ENCODE measurements at regions not wholly inside any gene's neighbourhood (a gene's known extent, or its start where the extent isn't known, plus 50 kb on each side); places are given as distances from the start of the nearest gene placed in this dataset.

DNA sequence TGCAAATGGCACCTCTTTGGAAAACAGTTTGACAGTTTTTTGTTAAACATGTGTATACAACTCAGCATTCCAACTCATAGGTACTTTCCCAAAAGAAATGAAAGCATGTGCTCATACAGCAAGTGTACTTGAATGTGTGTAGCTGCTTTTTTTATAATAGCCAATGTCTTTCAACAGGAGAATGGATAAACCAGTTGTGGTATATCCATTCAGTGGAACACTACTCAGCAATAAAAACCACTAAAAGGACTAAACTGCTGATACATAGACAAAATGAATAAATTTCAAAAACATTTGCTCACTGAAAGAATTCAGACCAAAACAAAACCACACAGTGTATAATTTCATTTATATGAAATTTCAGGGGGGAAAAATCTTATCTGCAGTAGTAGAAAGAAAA is 267.3 kb downstream of the NR2F1-AS1 start:
- no peak for DNase-seq

DNA sequence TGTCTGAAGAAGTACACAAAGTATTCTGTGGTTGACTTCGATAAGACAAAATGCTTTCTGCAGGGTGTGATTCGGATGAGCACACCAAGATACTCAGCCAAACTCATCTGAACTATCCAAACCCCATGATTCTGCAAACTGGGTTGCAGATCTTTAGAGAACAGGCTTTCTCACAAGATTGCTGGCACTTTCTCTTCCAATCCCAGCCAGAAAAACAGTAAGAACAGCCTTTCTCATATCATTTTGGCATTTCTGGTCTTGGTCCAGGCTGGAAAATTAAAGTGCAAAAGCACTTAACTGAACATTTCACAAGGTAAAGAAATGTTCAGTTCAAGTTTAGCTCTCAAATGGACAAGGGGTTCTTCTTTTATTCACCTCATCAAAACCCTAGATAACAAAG is 269.1 kb downstream of the NR2F1-AS1 start:
- no peak for DNase-seq

DNA sequence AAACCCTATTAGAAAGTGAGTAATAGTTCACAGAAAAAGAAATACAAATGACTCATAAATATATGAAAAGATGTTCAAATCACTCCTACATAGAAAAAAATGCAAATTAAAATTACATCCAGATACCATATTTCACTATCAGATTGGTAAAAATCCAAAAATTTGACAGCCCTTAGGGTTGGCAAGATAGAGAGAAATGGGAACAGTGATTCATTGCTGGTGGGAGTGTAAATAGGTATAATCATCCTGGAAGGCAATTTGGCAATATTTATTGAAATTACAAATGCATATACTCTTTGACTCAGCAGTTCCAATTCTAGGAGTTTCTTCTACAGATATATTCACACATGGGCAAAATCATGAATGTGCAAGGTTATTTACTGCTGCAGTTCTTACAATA is 273.5 kb downstream of the NR2F1-AS1 start:
- no peak for DNase-seq

DNA sequence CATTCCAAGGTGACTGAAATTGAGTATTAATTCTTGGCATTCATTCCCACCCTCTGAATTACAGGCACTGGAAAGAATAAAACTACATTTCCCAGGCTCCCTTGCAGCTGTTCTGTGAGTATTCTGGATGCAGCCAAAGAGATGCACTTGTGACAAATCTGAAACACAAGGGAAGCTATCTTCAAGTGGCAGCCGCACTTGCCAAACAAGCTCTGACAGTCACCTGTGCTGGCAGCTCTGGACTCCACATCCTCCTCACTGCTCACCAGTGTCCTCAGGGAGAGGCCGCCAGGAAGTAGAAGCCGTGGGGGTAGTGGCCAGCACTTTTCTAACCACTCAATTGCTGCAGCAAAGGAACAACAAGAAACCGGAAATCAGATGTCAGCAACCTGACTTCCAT is 275.0 kb downstream of the NR2F1-AS1 start:
- no peak for DNase-seq

DNA sequence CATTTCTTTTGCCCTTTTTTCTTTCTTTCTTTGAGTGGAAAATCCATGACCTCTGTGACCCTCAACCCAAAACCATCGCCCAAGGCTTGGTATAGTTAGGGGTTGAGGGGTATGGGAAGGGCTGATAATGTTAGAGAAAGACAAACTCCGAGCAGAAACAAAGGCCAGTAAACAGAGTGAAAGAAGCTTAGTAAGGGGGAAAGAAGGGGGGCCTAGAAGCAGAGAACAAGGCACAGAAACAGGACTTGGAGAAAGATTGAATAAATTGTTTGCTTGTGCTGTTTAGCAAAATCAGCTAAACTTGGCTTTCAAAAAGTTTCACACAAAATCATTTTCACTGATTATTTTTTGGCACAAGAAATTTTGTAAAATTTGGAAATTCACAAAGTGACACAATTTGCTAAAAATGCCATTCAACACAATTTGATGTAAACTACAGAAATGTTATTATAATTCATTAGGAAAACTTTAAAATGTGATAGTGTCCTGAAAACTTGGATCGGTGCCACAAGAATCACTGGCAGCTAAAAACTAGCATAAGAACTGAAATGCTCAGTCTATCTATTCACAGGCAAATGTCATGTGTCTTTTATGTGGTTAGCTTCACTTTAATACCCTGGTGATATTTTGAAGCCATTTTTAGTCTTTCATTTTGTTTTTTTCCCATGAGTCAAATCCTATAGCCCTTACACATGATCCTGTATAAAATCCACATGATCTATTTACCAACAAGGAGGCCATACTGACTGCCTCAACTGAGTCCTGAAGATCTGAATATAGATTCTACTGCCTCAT is 276.4 kb downstream of the NR2F1-AS1 start:
- DNase-seq: no peak

DNA sequence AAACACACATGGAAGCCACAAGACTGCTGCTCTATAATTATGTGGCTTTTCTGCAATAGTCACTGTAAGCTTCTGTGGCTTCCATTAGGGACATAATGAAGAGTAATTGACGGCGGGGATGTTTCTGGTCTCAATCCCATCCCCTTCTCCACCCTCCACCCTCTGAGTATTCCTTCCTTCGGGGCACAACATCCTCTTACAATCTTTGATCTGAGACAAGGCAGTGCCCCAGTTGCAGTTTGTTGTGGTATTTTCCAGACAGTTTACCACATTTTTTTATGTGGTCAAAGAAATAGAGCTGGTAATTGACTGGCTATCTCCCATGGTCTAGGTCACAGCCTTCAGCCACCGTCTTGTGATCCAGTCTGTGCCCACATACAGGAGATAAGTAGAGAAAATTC is 277.7 kb downstream of the NR2F1-AS1 start:
- DNase-seq: no peak

DNA sequence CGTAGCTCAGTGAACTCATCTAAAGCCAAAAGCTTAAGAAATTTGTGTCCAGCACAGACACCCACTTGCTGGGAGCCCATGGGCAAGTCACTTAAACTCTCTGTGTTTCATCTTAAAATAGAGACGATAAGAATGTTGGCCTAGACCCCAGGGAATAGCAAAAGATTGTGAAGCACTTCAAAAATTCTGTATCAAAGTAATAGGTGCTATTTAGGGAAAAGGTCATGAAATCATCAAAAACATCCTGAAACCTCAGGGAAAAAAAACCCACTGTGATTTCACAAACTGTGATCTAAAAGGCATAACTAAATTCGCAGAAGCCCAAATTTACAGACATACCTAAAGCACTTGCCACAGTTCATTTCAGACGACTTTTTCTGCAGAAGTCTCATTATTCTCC is 278.3 kb downstream of the NR2F1-AS1 start:
- no peak for DNase-seq

DNA sequence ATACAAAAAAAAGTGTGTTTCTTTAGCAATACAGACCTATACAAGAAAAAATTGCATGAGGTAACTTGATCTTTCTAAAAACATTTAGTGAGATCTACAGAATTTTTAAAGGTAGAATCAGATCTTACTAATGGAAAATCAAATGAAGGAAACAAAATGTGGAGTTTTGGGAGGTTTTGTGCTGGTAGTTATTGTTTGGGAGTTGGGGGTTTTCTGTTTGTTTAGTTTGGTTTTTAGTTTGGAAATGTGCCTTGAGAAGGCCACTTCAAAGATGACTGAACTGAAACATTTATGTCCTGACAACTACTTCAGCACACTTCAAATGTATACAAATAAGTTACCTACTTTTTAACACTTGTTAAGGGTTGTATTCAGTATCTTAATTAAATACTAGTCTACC is 280.1 kb downstream of the NR2F1-AS1 start:
- no peak for DNase-seq

DNA sequence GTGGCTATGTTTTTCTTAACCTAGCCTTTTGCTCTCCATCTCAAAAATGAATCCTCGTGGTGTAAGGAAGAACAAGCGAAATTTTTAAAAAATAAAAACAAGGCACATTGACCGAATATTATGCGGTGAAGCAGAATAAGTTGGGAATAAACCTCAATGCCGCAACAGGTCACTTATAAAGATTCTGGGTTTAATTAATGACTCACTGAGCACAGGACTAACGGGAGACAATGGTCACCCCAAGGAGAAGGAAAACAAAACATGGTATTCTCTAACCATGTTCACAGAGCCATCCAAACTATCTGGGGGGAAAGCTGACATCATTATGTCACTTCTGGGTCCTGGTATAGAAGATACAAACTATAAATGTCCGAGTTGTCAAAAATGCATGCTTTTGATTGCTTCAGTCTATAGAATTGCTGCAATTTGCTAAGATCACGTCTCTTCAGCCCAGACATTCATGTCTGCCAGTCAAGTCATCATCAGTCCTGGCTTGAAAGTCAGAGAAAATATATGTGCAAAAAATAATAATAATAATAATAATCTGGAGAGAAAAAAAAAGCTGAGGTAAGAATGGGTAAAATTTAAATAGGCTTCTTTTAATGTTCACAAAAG is 280.6 kb downstream of the NR2F1-AS1 start:
- DNase-seq: no peak

DNA sequence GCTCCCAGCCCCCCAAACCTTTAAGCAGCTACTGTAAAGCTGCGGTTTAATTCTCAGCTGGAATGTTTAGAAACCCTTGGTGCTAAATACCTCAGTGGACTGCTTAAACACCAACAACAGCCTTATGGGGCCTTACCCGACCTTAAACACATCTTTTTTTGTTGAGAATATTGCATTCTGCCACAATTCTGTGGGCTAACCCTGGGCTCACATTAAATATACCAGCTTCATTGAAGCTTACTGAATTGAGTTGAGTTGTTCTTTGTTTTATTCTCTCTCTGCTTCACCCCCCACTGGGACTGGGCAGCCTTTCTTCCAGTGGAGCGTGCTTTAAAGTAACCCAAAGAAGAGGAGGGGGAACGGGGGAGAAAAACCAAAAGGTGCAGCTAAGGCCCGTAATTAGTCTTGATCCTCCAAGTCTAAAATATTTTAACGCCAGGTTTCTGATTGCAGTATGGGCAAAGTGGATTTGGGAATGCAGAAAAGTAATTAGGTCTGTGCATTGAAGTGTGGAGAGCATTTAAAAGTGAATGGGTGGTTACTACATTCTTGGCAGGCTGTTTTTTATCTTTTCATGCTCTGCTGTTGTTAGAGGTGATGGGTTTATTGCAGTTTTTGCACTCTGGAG is 281.2 kb downstream of the NR2F1-AS1 start:
- no peak for DNase-seq

DNA sequence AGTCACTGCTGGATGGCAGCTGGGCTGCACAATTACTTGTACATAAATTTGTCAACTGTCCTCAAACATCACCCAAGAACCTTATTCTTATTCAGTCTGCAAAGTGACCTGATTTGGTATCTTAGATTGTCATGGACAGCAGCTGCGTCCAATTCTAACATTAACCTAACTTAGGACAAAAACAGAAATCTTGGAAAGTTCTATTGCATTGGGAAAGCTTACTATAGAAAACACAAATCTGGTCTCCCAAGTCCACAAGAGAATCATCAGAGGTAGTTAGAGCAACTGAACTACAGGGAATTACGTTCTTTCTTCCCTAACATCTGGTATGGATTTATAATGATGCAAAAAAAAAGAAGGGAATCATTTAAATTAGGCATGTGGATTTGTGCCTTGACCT is 283.9 kb downstream of the NR2F1-AS1 start:
- DNase-seq: no peak

DNA sequence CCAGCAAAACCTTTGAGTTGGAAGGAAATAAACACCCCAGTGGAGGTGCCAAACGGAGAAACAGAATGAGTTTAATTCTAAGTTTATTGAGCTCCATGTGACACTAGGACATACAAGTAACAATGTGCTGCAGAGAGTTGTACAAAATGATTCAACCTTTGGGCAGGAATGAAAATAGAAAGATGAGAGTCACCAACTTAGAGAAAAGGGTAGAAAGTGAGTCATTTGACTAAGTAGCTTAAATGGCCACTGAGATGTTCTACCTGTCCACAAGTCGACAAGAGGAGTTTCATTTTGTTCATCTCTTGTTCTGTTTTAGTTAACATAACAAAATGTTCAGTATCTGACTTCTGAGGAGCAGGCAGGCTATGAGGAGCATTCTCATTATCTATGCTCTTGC is 284.7 kb downstream of the NR2F1-AS1 start:
- no peak for DNase-seq

DNA sequence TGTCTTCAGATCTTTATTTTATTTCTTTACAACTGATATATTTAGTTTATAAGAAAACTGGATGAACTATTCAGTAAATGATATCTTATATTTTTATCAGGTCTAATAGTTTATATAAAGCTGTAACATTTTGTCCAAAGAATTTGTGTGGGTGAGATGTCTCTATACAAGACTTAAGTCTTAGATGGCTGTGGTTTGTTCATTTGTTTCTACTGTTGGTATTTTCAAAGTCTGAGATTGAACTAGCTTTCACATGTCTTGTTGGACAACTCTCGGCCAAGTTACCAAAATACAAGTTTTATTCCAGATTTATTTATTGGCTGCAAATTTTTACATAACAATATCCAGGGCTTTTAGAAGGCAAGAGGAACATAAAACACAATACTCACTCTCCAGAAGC is 286.0 kb downstream of the NR2F1-AS1 start:
- DNase-seq: no peak

DNA sequence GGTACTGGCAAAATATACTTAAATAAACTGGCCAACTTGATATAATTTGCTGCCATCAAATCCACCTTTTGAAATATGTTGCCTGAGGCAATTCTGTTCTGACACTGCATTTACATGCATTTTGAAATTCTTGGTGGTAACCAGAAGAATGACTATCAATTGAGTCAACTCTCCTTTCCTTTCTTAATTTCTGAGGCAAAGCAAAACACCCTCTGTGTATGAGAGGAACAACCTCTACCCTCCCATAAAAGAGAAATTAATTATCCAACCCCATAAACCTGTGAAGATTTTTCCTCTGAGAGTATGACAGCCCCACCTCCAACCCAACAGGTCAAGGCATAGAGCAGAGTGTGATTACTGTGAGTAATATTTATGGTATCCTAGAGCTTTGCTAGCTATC is 286.8 kb downstream of the NR2F1-AS1 start:
- DNase-seq: no peak

DNA sequence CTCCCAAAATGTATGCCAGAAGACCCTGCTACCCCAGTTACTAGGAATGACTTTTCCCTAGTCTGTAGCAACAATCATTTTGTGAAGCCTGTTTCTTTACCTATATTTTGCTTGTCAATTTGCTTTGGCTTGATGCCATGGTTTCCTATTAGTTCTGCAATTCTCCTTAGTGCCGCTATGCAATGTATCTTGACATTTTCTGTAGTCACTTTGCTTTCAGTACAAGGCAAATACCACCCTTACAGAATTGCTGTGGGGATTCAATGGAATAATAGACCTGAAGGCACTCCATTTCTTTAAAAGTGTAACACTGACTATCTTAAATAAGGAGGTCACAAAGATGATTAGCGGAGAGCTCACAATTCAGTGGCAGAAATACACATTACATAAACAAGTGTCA is 291.1 kb downstream of the NR2F1-AS1 start:
- DNase-seq: no peak

DNA sequence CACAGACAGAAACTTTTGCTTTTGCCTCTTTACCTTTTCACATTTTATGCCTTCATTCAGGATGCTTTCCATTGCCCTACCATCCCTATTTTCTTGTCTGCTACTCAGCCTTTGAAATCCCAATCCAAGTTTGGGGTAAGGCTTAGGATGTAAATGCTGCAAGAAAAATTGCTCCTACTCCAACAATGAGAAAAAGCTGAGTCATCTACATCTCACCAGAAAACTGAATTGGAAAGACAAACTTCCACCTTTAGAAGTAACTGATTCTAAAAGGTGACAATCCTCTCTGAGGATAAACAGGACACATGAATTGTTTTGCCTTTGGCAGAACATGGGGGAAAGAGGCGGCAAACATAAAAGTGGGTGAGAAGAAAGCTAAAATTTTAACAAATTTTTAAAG is 295.6 kb downstream of the NR2F1-AS1 start:
- no peak for DNase-seq

DNA sequence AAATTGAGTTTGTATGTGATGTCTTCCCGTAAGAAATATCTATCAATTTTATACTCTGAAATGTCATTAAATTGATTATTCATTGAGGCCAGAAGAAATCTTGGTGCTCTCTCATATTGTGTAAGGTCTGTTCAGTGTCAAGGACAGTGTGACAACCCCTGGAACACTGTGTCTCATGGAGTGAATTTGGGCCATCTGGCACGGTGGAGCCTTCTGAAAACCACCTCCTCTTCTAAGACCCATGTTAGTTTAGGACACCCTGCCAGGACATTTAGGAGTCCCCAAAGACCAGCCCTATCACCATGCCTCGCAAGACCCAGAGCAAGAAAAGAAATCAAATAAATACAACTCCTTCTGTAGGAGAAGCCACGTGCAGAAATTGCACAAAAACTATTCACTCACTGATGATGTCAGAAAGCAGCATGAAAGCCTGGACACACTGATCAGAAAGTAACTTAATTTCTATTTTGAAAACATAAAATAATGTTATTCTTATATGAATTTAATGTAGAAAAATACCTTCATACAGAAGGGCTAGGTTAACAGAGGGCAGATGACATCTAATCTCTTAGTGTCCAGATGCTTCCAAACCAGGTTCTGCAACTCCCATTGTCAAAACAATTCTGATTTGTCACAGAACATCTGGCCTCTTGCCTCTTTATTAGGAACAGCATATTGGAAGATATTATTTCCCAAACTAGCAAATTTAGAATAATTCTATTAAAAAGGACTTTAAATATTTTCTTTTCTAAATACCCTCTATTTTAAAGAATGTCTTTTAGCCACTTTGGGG is 298.8 kb downstream of the NR2F1-AS1 start:
- DNase-seq: no peak

DNA sequence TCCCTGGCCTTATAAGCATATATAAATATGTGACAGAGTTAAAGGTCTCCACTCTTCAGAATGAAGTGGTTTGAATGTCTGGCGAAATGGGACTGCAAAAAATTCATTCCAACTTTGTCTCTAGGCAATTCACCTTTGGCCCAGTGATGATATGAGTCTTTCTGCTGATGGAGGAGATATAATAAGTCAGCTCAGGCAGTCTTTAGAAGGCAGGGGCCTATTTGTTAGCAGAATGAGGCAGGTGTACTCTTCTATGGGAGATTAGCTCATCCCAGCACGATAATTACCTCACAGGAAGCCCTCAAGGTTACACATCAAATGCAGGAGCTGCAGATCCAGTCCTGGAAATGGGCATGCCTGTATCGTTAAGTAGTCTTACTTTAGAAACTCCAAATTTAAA is 300.5 kb downstream of the NR2F1-AS1 start:
- no peak for DNase-seq

DNA sequence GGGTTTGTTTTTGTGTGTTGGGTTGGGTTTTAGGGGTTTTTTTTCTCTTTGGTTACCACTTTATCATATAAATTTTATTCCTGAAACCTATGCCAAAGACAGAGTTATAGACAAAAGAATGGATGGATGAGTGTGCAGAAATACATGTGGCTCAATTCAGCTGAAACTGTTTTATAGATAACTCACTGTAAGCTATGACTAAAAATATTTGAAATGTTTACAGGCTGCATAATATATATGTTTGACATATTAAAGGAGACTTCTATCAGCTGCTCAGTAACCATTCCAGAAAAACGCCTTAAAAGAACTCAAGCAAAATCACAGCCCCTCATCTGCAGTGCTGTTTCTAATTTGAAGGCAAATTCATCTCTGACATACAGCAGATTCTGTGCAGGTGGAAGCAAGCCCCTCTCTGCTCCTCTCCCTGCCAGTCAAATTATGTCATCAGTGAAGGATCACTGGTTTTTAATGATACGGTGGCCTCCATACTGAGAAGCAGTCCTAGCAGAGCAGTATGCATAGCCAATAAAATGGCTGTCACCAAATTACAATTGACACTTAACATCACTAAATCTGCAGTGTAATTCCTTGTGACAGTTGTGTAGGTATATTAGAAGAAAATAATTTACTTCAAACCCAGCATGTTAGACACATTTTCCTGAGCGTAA is 301.6 kb downstream of the NR2F1-AS1 start:
- DNase-seq: no peak

DNA sequence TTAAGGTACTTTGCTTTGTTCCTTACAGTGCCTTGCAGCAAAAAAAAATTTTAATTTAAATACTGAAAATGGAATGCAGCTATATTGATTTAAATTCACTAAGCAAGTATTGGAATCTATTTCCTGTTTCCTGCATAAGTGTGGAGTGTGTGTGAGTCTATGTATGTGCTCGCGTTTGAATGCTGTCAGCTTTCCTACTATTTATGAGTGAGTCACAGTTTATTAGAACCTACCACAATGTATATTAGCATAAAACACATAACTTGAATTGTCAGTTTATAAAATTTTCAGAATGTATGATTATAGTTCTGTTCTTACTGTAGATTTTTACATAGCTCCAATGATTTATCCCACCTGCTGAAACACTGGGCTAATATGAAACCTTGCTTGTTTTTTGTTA is 302.1 kb downstream of the NR2F1-AS1 start:
- DNase-seq: no peak

DNA sequence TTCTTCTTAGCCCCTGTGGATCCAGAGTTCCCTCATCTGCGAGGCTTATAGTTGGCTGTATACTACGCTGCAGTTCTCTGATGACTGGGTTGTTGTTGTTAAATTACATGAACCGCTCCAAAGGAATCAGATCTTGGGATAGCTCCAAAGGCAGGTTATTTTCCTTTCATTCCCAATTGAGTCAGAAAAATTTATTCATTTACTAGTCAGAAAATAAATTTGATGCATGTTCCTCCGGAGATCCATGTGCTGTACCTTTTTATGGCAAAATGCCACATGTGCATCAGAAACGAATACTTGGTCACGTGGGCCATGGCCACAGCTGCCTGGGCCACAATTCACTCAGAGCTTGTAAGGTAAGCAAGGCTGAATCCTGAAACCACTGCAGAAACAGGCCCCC is 304.0 kb downstream of the NR2F1-AS1 start:
- DNase-seq: no peak

DNA sequence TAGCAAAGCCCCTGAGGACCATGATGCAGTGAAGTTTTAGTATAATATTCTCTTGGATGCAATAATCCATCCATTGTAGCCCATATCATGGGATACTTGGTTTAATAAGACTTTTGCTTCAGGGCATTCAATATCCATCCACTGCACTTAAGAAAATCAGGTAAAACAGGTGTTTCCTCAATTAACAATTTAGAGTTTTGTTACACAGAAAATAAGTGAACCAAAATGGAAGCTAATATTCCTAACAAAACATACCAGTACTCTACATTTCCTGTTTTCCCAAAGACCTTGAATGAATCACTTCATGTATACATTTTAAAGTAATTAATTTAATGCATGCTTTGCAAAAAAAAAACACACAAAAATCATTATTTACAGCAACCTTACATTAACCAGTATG is 305.6 kb downstream of the NR2F1-AS1 start:
- DNase-seq: no peak

DNA sequence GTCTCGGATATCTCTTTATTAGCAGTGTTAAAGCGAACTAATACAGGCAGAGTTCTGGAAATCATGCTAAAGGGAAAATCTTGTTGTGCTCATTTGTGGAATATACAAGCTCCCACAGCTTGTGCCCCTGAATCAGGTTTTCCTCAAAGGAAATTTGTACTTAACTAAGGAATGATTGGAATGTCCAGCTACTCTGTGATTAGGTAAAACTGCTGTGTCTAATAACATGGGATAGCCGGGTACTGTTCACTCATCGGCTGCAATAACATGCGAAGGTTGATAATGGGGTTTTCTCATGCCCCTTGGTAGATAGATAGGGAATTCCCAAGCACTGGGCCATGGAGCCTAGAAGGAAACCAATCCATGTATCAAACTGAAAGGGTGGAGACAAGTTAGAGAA is 306.7 kb downstream of the NR2F1-AS1 start:
- DNase-seq: no peak

Data from activated effector memory CD4-positive, alpha-beta T cell treated with anti-CD3 and anti-CD28 coated beads, Interleukin-2, amount 50 U/mL, for 16 hours (primary cell).